Brain microvascular endothelial cell (primary cell): ENCODE measurements at regions not wholly inside any gene's neighbourhood (a gene's known extent, or its start where the extent isn't known, plus 50 kb on each side); places are given as distances from the start of the nearest gene placed in this dataset.

Experiments used
- DNase-seq: peaks from one replicate; pipeline ENCODE4 v3.0.0-alpha.2; 2020
- H3K27ac ChIP-seq: fragments of 250-450 bp; sonication (Bioruptor Pico); 2 replicates; pipeline ENCODE4 v1.5.1; 2020; ENCODE audit warnings: mild to moderate bottlenecking, moderate library complexity
- H3K27me3 ChIP-seq: fragments of 250-450 bp; sonication (Bioruptor Pico); replicated peaks from 2 replicates; pipeline ENCODE4 v1.5.1; 2020; ENCODE audit warnings: mild to moderate bottlenecking
- H3K36me3 ChIP-seq: fragments of 250-450 bp; sonication (Bioruptor Pico); replicated peaks from 2 replicates; pipeline ENCODE4 v1.5.1; 2020; ENCODE audit warnings: mild to moderate bottlenecking
- H3K4me3 ChIP-seq: 2 replicates; pipeline ENCODE4 v1.5.1; 2011; ENCODE audit warnings: low read depth, mild to moderate bottlenecking, control low read depth, low read length, moderate library complexity
- in situ Hi-C: cut with HindIII; loops from 2 replicates; pipeline ENCODE4 v1.10.0; 2017; ENCODE audit warnings: low sequenced_read_pairs, low pct_ligation_motif_present
- TF ChIP-seq, protein P1 (sequence below): IDR thresholded peaks from 2 replicates; pipeline ENCODE4 v1.5.1; 2011; ENCODE audit warnings: low read depth, mild to moderate bottlenecking, moderate library complexity, low read length, control low read depth, inconsistent platforms; ENCODE audit errors: missing control alignments

- DNase-seq: no peak
- TF ChIP-seq, protein P1, sequence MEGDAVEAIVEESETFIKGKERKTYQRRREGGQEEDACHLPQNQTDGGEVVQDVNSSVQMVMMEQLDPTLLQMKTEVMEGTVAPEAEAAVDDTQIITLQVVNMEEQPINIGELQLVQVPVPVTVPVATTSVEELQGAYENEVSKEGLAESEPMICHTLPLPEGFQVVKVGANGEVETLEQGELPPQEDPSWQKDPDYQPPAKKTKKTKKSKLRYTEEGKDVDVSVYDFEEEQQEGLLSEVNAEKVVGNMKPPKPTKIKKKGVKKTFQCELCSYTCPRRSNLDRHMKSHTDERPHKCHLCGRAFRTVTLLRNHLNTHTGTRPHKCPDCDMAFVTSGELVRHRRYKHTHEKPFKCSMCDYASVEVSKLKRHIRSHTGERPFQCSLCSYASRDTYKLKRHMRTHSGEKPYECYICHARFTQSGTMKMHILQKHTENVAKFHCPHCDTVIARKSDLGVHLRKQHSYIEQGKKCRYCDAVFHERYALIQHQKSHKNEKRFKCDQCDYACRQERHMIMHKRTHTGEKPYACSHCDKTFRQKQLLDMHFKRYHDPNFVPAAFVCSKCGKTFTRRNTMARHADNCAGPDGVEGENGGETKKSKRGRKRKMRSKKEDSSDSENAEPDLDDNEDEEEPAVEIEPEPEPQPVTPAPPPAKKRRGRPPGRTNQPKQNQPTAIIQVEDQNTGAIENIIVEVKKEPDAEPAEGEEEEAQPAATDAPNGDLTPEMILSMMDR: no peak
- no peak overlapping the region for H3K4me3 ChIP-seq
- H3K36me3 ChIP-seq: no peaks in the 10 kb centered on the region
- in situ Hi-C loops: no loop called here
- peaks cover 3% of the 10 kb centered on the region for H3K27me3 ChIP-seq
- H3K27ac ChIP-seq: no peak overlapping the region
These were observed 70.5 kb downstream of the RPUSD4 start for GRCh38 chr11:126140926-126141280.

DNA sequence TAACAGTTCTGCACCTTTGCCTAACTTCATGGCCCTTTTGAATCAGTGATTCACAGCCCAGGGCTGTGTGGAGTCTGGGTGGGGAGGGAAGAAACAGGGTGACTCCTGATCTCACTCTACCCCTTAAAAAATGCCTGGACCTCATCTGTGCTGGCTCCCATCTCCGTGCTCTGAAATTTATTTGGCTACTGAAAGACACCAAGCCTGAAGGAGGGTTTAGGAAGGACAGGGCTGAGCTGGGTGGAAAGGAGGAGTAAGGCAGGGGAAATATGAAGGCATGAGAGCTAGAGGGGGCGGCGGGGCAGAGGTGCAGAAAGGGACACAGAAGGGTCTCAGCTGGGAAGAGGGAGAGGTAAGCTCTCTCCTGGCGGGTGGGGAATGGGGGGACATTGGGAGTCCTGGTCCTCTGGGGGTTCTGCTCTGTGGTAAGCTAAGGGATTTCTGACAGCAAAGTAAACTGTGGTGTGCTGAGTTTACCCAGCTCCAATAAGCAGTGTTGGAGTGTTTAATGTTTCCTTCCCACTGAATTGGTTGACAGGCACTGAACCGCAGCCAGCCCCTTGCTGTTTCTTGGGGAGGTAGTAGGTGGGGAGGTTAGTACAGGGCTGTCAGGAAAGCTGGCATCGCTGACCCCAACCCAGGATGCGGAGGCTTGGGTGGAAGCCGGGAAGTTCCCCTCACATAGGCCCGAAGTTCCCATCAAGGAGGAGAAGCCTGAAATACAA is 71.1 kb downstream of the RPUSD4 start:
- no peak overlapping the region for H3K27ac ChIP-seq
- TF ChIP-seq, protein P1: no peak
- H3K36me3 ChIP-seq: no peaks in the 10 kb centered on the region
- in situ Hi-C loops: no loop called here
- DNase-seq: no peak
- H3K27me3 ChIP-seq: peaks cover 3% of the 10 kb centered on the region
- no peak overlapping the region for H3K4me3 ChIP-seq

DNA sequence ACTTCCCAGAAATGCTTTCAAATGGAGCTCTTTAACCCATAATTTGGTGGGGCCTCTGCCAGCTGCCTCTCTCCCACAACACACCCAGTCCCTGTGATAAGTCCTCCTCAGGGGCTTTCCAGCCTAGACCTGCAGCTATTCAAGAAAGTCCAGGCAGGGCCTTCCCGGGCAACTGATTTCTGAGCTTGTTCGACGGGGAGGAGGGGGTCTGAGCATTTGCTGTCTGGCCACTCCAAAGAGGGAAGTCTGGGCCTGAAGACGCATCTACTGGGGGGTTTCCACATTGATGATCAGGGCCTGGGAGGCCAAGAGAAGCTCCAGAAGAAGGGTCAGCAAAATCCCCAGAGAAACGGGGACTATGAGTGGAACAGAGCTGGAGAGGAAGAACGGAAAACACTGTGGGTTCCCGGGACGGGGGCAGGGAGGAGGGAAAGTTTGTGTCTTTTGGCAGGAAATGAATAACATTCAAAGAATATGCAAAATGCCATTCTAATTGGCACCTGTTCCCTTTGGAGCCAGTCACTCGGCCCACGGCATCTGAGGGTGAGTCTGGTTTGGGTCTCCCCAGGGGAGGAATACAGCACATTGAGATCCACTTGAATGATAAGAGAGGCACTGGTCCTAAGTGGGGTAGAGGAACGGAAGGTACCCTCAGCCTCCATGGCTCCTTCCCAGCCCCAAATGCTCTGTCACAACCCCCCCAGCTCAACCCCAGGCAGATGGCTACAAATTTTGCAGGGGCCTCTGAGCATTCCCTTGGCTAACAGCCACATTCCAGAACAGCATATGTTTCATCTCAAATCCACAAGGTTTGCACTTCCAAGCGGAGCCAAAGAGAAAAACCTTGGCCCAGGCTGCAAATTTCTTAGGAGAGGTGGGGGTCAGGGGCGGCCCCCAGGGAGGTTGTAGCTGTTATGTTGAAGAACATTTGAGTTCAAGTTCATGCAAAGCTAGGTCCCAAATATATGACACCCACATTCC is 72.0 kb downstream of the RPUSD4 start:
- no peak for DNase-seq
- in situ Hi-C loops: no loop called here
- TF ChIP-seq, protein P1: no peak
- H3K4me3 ChIP-seq: no peak overlapping the region
- H3K27me3 ChIP-seq: peaks cover 3% of the 10 kb centered on the region
- H3K36me3 ChIP-seq: no peaks in the 10 kb centered on the region
- H3K27ac ChIP-seq: no peak overlapping the region

- H3K27me3 ChIP-seq: peaks cover 7% of the 10 kb centered on the region
- H3K36me3 ChIP-seq: no peaks in the 10 kb centered on the region
- no peak overlapping the region for H3K27ac ChIP-seq
- H3K4me3 ChIP-seq: no peak overlapping the region
- TF ChIP-seq, protein P1: no peak
- no peak for DNase-seq
- in situ Hi-C loops: no loop called here
These were observed 72.8 kb downstream of the RPUSD4 start for GRCh38 chr11:126138636-126139035.

DNA sequence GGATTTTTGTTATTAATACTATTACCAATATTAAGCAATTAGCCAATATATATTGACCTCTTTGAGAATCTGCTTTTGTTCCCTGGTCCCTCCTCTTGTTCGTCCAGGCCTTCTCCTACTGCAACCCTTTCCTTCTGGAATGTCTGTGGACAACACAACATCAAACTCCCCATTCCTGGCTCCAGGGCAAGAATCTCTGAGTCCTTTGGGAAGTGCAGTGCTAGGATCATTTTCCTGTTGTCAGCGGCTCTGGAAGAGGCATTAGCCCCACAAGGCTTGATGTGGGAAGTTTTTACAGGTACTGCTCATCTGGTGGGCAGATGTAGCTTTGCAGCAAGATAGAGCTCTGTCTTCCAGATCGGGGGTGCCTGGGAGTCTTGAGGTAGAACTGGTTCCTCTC is 74.3 kb downstream of the RPUSD4 start:
- in situ Hi-C loops: no loop called here
- TF ChIP-seq, protein P1: no peak
- no peak overlapping the region for H3K4me3 ChIP-seq

More for the DNA sequence above, 74.3 kb downstream of the RPUSD4 start:
- no peaks in the 10 kb centered on the region for H3K36me3 ChIP-seq
- DNase-seq: no peak
- H3K27me3 ChIP-seq: peaks cover 7% of the 10 kb centered on the region
- H3K27ac ChIP-seq: no peak overlapping the region
